HG03103 (cell line): ENCODE measurements at regions not wholly inside any gene's neighbourhood (a gene's known extent, or its start where the extent isn't known, plus 50 kb on each side); places are given as distances from the start of the nearest gene placed in this dataset.

Source experiments
- ATAC-seq: cut with Tn5 transposase; IDR thresholded peaks from one replicate; pipeline ENCODE4 v1.9.1; 2021; ENCODE audit warnings: low read depth; ENCODE audit not compliant: unreplicated experiment

DNA sequence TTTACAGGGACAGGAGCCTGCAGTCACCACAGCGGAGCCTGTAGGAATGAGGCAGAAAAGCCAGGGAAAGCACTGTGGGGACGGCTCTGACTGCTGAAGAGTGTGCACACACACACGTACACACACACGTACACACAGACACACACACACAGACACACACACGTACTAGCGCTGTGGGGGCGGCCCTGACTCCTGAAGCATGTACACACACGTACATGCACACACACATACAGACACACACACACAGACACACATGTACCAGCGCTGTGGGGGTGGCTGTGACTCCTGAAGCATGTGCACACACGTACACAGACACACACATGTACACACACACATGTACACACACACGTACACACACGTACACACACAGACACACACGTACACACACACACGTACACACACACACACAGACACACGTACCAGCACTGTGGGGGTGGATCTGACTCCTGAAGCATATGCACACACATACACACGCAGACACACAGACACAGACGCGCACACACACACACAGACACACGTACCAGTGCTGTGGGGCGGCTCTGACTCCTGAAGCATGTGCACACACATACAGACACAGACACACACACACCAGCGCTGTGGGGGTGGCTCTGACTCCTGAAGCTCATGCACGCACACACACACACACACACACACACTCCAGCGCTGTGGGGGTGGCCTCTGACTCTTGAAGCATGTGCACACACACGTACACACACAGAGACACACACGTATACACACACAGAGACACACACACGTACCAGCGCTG, 127.3 kb downstream of the DLL1 start:
- ATAC-seq = no peak

DNA sequence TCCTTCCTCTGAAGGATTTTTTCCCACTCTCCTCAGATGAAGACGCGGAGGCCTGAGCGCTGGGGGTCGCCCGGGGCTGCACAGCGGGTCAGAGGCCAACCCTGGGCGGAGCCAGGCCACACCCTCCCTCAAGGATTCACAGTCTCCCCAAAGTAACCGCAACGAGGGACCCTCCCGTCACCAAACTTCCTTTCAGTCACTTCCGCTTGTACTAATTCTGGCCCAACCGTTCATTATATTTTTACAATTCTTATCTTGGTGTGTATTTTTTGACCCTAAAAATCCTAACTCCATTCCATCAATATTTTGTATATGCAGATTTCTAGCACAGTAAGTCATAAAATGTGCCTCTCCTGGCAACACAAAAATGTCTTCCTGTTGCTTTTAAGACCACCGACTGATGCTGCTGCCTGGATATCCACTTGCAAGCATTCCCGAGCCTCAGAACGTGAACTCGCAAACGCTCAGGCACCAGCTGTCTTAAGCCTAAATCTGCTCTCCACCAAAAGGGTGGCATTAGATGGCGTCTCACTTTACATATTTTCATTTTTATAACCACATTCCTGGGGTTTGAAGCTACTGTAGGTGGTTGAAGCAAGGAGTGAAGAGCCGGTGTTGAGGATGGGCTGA, 128.0 kb downstream of the DLL1 start:
- no peak for ATAC-seq

DNA sequence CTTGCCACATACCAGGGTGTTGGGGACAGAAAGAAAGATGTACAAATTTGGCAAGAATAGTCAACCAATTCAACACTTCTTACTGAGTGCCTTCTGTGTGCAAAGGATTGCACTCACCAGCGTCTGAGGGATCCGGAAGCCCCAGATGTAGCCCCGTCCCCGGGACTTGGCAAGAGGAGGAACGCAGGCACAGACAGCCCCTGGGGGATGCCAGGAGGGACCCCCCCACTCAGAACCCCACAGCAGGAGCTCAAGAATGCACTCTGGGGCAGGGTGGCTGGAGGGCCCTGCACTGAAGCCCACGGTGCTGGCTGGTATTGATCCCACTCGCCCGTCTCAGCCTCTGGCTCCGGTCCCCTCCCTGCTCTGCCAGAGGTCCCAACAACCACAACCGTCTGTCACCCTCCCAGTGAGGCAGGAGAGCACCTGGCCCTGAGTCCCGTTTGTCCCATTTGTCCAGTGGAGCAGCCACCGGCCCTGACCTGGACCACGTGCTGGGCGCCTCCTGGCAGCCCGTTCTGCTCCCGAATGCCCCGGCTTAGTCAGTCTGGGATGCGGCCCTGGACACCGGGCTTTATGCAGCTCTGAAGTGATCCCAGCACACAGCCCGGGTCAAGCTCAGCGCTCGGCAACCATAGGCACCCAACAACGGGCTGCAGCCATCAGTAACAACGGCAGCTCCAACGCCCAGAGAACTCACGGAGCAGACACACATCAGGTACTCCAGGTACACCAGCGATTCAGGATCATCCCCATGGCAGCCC, 128.7 kb downstream of the DLL1 start:
- ATAC-seq = no peak

DNA sequence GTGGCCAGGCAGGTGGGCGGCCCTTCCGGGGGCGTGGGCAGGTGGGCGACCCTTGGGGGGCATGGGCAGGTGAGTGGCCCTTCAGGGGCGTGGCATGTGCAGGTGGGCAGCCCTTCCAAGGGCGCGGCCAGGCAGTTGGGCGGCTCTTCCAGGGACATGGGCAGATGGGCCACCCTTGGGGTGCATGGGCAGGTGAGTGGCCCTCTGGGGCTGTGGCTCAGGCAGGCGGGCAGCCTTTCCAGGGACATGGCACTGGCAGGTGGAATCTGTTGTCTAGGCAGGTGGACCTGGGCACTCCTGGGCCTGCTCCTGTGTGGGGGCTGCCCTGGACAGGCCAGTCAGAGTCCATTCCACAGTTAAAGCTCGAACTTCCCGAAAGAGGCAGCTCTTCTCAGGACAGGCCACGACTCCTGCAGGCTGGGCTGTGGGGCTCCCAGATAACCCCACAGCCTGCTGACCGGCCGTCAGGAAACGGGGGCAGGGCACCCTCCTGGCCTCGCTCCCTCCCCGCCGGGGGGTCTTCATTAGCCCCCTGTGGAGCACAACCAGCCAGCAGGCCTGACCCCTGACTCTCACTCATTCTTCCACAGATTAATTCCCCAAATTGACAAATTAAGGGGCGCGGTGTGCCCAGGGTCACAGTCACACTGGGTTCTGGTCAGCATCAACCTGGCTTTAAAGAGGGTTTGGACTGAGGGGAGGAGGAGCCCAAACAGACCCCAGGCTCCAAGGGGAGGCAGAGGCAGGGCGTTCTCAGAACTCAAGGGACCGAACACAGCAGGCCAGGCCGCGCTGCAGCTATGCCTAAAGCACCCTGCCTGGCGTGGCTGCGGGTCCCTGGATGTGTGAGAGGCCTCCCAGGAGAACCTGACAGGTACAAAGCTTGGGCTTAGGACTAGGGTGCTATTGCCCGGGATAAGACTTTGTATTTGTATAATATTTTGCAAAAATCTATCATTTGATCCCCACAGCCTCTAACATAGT, 130.0 kb downstream of the DLL1 start:
- no peak for ATAC-seq

DNA sequence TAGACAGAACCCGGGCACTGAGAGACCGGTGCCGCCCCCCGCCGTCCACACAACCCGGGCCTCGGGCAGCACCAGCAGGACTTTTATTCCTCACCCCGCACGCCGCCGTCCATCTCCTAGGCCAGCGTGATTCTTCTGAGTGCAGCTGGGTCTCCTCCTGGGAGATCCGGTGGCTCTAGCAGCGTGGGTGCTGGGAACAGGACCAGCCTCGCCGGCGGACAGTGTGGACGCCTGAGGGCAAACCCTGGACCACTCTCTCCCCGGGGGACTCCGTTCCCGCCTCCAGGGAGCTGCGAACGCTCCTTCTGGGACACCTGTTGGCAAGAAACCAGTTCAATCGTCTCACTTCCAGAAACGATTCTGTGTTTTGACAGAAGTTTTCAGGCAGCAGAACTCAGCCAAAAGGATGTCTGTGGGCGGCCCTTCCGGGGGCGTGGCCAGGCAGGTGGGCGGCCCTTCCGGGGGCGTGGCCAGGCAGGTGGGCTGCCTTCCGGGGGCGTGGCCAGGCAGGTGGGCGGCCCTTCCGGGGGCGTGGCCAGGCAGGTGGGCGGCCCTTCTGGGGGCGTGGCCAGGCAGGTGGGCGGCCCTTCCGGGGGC, 130.7 kb downstream of the DLL1 start:
- ATAC-seq = no peak

DNA sequence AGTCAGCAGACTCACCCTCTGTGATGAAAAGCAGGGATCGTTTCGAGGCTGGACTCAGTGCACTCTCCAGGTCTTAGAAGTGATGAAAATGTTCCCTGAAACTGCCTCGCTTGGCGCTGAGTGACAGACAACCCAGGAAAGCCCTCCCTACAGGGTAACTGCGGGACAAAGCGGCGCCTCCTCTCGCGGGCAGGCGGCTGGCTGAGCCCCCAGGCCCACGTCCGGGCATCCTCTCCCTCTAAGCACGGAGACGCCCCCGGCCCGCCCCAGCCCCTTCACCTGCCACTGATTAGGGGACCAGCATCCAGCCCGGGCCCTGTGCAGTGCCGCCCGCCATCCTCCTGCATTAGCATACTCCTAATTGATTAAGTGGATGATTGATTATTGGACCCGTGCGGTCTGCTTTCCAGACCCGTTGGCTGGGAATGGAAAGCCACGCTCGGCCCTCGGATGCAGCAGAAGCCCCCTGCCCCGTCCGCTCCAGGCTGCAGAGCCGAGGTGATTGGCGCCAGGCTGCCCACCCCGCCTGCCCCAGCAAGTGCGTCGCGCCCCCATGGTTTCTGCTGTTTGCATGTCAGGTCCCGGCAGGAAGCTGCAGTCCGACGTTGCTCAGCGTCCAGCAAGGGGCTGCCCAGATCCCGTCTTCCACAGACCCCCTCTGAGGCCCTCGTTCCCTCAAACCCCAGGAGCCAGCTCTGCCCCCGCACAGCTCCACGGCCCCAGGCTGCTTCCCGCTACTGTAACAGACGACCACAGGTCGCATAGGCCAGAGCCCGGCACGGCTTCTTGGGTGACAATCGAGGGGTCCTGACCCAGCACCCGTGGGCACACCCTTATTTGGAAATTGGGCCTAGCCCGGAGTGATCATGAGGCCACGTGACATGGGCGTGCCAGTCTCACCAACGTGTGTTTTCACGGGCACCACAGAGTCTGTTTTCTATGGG, 131.6 kb downstream of the DLL1 start:
- ATAC-seq = no peak

DNA sequence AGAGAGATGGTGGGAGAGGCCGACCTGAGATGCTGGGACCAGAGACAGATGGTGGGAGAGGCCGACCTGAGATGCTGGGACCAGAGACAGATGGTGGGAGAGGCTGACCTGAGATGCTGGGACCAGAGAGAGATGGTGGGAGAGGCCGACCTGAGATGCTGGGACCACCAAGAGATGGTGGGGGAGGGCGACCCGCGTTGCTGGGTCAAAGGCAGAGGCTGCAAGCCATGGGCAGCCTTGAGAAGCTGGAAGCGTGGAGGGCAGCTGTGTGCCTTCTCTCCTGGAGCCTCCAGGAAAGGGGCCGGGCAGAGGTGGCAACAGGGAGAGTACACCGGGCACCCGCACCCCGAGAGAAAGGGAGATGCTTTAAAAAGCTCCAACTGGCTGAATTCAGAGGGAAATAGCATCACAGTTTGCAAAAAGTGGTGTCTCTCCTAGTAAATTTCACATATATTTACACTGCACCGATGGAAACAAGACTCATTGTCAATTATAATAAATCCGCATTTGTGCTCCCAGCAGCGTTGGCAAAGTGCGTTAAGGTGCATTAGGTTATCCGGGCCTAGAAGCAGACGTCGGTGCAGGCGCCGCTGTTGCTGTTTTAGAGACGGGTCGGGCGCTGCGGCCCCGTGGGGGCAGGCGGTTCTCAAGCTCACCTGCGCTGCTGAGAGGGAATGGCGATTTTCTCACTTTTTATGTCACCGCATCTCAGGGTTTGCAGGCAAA, 132.4 kb downstream of the DLL1 start:
- no peak for ATAC-seq

DNA sequence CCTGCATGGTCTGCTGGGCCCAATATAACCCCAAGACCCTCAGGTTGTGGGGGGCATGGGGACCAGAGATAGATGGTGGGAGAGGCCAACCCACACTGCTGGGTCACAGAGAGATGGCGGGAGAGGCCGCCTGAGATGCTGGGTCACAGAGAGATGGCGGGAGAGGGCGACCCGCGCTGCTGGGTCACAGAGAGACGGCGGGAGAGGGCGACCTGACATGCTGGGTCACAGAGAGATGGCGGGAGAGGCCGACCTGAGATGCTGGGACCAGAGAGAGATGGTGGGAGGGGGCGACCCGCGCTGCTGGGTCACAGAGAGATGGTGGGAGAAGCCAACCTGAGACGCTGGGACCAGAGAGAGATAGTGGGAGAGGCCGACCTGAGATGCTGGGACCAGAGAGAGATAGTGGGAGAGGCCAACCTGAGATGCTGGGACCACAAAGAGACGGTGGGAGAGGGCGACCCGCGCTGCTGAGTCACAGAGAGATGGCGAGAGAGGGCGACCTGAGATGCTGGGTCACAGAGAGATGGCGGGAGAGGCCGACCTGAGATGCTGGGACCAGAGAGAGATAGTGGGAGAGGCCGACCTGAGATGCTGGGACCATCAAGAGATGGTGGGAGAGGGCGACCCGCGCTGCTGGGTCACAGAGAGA, 133.2 kb downstream of the DLL1 start:
- ATAC-seq = no peak

DNA sequence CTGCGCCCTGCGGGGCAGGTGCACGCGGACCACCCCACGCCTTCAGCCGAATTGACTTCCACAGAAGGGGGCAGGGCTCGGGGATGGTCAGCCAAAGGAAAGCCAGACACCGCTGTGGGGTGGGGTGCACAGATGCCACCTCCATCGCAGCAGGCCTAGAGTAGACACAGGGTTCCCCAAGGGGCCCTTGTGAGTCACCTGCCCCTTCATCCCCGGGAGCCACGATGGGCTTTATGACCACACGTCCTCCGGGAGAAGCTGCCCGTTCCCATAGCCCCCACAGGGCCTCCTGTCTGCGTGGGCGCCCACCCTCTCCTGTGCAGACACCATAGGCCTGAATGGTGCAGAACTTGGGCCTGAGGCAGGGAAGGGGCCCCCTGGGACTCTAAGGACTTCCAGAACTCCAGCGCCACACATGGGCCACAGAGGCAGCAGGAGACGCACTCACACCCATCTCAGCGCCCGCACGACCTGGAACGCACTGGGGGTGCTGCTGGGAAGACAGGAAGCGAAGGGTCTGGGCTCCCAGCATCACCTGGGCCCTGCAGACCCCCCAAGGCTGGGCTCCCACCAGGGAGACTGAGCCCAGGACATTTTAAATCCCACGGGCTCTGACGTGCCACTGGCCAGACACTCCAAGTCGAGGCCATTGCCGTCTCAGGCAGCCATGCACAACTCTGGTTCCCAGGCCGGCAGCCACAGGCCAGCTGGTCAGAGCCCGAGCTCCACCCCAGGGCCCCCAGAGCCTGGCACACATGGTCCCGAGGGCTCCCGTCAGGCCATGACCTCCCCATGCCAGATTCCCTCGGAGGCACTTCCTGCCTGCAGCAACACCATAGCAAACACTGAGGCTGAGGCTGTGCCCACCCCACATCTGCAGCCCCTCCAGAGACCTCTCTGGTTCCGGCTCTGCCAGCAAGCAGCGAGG, 134.2 kb downstream of the DLL1 start:
- ATAC-seq = no peak

DNA sequence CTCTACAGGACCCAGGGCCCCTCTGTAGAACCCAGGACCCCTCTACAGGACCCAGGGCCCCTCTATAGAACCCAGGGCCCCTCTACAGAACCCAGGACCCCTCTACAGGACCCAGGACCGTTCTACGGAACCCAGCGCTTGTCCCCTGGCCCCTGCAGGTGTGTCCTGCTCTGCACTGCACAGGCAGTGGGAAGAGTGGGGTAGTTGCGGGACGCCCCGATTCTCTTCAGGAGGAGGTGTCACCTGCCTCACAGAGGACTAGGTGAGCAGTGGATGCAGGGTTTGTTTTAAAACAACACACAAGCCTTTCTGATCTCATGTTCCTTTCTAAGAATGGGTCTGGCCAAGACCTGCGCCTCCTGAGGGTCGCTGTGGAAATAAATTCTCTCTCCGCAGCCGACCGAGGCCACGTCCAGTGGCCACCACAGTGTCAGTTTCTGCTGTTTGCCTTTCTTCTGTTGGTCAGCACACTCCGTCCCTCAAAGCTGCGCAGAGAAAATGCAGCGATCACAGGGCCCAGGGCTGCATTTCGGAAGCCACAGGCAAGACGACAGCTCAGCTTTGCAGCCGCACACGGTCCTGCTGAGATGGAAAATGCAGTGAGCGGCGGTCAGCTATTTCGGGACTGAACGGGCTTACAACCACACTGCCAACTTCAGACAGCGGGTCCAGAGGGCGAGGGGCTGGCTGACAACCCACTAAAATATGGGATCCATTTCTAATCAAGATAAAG, 135.2 kb downstream of the DLL1 start:
- no peak for ATAC-seq

DNA sequence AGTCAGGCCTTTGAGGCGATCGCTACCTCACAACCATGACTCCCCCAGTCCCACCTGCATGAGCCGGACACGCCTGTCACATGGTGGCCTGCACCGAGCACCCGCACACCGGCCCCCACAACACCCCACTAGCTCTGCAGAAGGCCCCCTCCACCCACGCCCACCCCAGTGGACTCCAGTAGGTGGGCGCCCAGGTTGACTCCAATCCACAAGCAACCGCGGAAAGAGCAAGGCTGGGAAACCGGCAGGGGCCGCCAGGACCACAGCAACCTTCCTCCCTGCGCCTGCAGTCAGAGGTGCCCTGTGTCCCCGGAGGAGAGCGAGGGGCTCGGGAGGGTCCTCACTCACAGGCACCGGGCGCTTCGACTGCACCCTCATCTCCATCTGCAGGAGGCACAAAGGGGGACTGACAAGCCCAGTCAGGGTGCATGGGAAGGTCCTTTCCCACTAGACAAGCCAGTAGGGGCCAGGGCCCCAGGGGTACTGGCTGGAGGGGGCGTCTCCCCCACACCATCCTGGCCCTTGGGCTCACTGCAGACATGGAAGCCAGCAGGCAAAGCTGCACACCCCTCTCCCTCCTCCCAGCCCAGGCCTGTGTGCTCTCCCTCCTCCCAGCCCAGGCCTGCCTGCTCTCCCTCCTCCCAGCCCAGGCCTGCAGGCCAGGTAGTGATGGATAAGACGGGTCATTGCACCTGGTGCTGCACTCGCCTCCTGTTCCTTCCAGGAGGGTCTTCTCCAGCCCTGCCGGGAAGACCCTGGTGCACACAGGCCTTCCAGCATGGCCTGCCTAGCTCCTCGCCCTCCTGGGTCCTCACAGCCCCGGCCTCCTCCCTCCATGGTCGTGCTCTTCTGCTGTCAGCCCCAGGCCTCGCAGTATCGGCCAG, 137.2 kb downstream of the DLL1 start:
- no peak for ATAC-seq

DNA sequence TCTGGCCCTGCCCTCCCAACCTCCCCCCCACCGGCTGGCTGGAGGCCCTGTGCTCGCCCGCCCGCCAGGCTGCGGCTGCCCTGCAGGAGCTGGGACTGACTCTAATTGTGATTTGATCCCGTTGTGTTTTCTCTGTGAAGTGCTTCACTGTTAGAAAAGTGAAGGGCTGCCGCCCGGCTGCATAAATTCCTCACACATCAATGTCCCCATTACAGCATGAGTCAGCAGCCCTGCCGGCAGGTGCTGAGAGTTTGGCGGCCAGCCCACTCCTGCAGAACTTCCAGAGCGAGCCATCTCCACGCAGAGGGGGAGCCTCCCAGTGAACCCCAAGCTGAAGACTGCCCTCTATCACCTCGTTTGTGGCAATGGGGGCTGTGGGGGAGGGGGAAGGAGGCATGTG, 137.9 kb downstream of the DLL1 start:
- ATAC-seq = no peak

DNA sequence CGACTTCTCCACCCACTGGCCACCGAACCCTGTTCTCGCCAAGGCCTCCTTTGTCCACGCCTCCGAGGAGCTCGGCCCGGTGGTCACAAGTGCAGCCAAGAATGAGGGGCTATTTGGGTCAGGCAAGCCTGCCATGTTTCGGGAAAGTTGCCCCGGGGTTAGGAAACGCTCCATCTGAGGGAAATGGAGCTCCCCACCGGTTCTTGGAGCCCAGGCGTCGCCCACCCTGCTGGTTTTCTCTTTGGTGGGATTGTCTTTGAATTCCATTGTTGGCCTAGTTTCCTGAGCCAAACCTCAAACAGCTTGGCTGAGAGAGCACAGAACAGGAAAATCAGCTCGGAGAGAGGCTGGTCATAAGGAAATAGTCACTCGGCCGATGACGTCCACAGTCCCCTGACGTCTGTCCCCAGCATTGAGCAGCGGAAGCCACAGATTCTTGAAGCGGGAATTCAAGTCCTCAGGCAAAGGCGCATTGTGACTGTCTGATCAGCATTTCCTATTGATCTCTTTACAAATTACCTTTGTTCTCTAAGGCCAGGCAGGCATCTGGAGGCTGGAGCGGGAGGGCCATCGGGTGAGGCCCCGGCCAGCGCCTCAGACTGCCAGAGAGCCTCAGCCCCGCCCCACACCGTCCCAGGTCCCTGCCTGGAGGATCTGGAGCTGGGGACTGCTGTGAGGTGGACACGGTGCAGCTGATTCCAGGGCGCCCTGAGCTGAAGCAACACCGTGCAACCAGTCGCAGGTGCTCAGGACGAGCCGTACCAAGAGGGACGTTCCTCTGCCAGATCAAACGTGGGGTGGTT, 138.6 kb downstream of the DLL1 start:
- no peak for ATAC-seq

DNA sequence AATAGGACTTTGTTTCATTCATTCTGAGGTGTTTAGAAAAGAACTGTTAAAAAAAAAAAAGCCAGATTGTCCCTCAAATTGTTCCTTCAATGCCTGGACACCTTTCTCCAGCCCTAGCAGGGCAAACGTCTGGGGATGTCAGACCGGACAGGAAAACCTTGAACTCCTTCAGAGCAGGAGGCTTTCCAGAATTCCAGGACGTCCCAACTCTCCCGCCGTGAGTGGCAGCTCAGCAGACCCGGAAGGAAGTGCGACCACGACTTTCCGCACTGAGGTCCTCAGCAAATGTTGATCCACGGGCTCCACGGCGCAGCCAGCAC, 139.1 kb downstream of the DLL1 start:
- no peak for ATAC-seq
